SK-N-SH (cell line): ENCODE measurements at regions not wholly inside any gene's neighbourhood (a gene's known extent, or its start where the extent isn't known, plus 50 kb on each side); places are given as distances from the start of the nearest gene placed in this dataset.

Experiments
- CHD2 ChIP-seq: fragments of 150-350 bp; IDR thresholded peaks from 2 replicates; pipeline ENCODE4 v1.6.1; 2018; ENCODE audit warnings: low read length; ENCODE audit not compliant: partially characterized antibody
- ELF1 ChIP-seq: IDR thresholded peaks from 2 replicates; pipeline ENCODE4 v1.4.0; 2012
- FOSL2 ChIP-seq: IDR thresholded peaks from 2 replicates; pipeline ENCODE4 v1.4.0; 2012; ENCODE audit warnings: low read depth, mild to moderate bottlenecking, moderate library complexity, borderline replicate concordance
- GABPA ChIP-seq: IDR thresholded peaks from 2 replicates; pipeline ENCODE4 v1.4.0; 2012; ENCODE audit warnings: low read depth, mild to moderate bottlenecking
- GATA2 ChIP-seq: sonication (generic); formaldehyde crosslinking; IDR thresholded peaks from 2 replicates; pipeline ENCODE4 v1.5.0; 2020; ENCODE audit warnings: mild to moderate bottlenecking, missing genetic modification reagents
- IRF3 ChIP-seq: fragments of 150-350 bp; IDR thresholded peaks from 2 replicates; pipeline ENCODE4 v1.6.1; 2016; ENCODE audit warnings: mild to moderate bottlenecking, low read depth, low read length
- RAD21 ChIP-seq: IDR thresholded peaks from 2 replicates; pipeline ENCODE4 v1.6.1; 2012; ENCODE audit warnings: mild to moderate bottlenecking, low read length
- RCOR1 ChIP-seq: fragments of 150-350 bp; IDR thresholded peaks from 2 replicates; pipeline ENCODE4 v1.6.1; 2017; ENCODE audit warnings: antibody characterized with exemption, low read length
- RFX5 ChIP-seq: IDR thresholded peaks from 2 replicates; pipeline ENCODE4 v1.6.1; 2012; ENCODE audit warnings: mild to moderate bottlenecking, improper control_type of control experiment, low read length
- RXRA ChIP-seq: IDR thresholded peaks from 2 replicates; pipeline ENCODE4 v1.4.0; 2012; ENCODE audit warnings: low read depth, mild to moderate bottlenecking, borderline replicate concordance
- USF2 ChIP-seq: fragments of 150-350 bp; IDR thresholded peaks from 2 replicates; pipeline ENCODE4 v1.6.1; 2017; ENCODE audit warnings: antibody characterized with exemption, low read length, low read depth, borderline replicate concordance
- TF ChIP-seq, protein P1 (sequence below): IDR thresholded peaks from 2 replicates; pipeline ENCODE4 v1.6.1; 2012; ENCODE audit warnings: mild to moderate bottlenecking, low read depth, low read length, moderate library complexity
- TF ChIP-seq, protein P2 (sequence below): IDR thresholded peaks from 2 replicates; pipeline ENCODE4 v1.4.0; 2012; ENCODE audit warnings: low read depth, borderline replicate concordance
- TF ChIP-seq, protein P3 (sequence below): IDR thresholded peaks from 2 replicates; pipeline ENCODE4 v1.4.0; 2012; ENCODE audit warnings: low read depth, borderline replicate concordance

- no peak for TF ChIP-seq GABPA
- no peak for TF ChIP-seq RXRA
- TF ChIP-seq ELF1: no peak
- no peak for TF ChIP-seq FOSL2
- TF ChIP-seq, protein P1, sequence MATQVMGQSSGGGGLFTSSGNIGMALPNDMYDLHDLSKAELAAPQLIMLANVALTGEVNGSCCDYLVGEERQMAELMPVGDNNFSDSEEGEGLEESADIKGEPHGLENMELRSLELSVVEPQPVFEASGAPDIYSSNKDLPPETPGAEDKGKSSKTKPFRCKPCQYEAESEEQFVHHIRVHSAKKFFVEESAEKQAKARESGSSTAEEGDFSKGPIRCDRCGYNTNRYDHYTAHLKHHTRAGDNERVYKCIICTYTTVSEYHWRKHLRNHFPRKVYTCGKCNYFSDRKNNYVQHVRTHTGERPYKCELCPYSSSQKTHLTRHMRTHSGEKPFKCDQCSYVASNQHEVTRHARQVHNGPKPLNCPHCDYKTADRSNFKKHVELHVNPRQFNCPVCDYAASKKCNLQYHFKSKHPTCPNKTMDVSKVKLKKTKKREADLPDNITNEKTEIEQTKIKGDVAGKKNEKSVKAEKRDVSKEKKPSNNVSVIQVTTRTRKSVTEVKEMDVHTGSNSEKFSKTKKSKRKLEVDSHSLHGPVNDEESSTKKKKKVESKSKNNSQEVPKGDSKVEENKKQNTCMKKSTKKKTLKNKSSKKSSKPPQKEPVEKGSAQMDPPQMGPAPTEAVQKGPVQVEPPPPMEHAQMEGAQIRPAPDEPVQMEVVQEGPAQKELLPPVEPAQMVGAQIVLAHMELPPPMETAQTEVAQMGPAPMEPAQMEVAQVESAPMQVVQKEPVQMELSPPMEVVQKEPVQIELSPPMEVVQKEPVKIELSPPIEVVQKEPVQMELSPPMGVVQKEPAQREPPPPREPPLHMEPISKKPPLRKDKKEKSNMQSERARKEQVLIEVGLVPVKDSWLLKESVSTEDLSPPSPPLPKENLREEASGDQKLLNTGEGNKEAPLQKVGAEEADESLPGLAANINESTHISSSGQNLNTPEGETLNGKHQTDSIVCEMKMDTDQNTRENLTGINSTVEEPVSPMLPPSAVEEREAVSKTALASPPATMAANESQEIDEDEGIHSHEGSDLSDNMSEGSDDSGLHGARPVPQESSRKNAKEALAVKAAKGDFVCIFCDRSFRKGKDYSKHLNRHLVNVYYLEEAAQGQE: no peak
- peak; percentile 46 for TF ChIP-seq CHD2
- TF ChIP-seq GATA2: no peak; the same call in 1 of the 2 replicates
- no peak for TF ChIP-seq RAD21
- TF ChIP-seq USF2: no peak
- TF ChIP-seq, protein P2, sequence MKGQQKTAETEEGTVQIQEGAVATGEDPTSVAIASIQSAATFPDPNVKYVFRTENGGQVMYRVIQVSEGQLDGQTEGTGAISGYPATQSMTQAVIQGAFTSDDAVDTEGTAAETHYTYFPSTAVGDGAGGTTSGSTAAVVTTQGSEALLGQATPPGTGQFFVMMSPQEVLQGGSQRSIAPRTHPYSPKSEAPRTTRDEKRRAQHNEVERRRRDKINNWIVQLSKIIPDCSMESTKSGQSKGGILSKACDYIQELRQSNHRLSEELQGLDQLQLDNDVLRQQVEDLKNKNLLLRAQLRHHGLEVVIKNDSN: no peak
- no peak for TF ChIP-seq RFX5
- TF ChIP-seq, protein P3, sequence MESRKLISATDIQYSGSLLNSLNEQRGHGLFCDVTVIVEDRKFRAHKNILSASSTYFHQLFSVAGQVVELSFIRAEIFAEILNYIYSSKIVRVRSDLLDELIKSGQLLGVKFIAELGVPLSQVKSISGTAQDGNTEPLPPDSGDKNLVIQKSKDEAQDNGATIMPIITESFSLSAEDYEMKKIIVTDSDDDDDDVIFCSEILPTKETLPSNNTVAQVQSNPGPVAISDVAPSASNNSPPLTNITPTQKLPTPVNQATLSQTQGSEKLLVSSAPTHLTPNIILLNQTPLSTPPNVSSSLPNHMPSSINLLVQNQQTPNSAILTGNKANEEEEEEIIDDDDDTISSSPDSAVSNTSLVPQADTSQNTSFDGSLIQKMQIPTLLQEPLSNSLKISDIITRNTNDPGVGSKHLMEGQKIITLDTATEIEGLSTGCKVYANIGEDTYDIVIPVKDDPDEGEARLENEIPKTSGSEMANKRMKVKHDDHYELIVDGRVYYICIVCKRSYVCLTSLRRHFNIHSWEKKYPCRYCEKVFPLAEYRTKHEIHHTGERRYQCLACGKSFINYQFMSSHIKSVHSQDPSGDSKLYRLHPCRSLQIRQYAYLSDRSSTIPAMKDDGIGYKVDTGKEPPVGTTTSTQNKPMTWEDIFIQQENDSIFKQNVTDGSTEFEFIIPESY: no peak
- no peak for TF ChIP-seq IRF3
- TF ChIP-seq RCOR1: no peak; the same call in 1 of the 2 replicates
- TF ChIP-seq, all 33 proteins: peak for 8
Observed at GRCh38 chr12:124509676-124510300, 57.6 kb downstream of the NCOR2 start (continued).
